ENCODE measurements at regions not wholly inside any gene's neighbourhood (a gene's known extent, or its start where the extent isn't known, plus 50 kb on each side); places are given as distances from the start of the nearest gene placed in this dataset.
"Not testable (repeated sequence)": the region's sequence is repeated elsewhere in the genome, so short reads cannot be mapped to it uniquely, and the experiment has no call there.

- CTCF ChIA-PET = no interaction called here
- ATAC-seq (ENCODE audit: low read depth) = no peak
- no peak for TF ChIP-seq EZH2 (IDR thresholded peaks at IDR 0.05; ENCODE audit: borderline replicate concordance, insufficient read depth, low read depth, low read length, poor library complexity, severe bottlenecking)
- TF ChIP-seq CTCF (IDR thresholded peaks at IDR 0.05) = no peak
- no peaks in the 10 kb centered on the region for H3K79me2 ChIP-seq (ENCODE audit: control insufficient read depth, insufficient read depth, low read length)
- no peak overlapping the region for H3K4me3 Mint-ChIP-seq
- no peak overlapping the region for H3K27ac Mint-ChIP-seq
- H3K4me3 ChIP-seq (ENCODE audit: control extremely low read depth in 1 of 5, extremely low read depth in 1 of 5, insufficient read depth in 1 of 5, low read depth in 2 of 5, low read length in 4 of 5) = no peak overlapping the region
- no peak overlapping the region for H3K27ac ChIP-seq (ENCODE audit: low read length in 2 of 2)
- no peaks in the 10 kb centered on the region for H3K27me3 ChIP-seq (replicated peaks in 1 of 4; ENCODE audit: control extremely low read depth in 1 of 4, control insufficient read depth in 3 of 4, insufficient read depth in 4 of 4, low read length in 3 of 4)
- H3K36me3 ChIP-seq (replicated peaks in 1 of 2; ENCODE audit: control extremely low read depth in 1 of 2, control insufficient read depth in 1 of 2, extremely low read depth in 1 of 2, insufficient read depth in 2 of 2, low read length in 1 of 2) = no peaks in the 10 kb centered on the region
- POLR2A ChIA-PET = no interaction called here
- H2AFZ ChIP-seq (ENCODE audit: insufficient read depth, low read depth, low read length, poor library complexity, severe bottlenecking) = no peak overlapping the region
- intact Hi-C loops (cut with micrococcal nuclease) = no loop called here
- no peaks in the 10 kb centered on the region for H3K9me3 Mint-ChIP-seq (ENCODE audit: insufficient read depth)
- no peaks in the 10 kb centered on the region for H3K4me1 Mint-ChIP-seq
- no peaks in the 10 kb centered on the region for H3K4me1 ChIP-seq (ENCODE audit: control insufficient read depth in 2 of 2, insufficient read depth in 2 of 2, low read length in 2 of 2)
- no peak overlapping the region for H3K9ac ChIP-seq (ENCODE audit: low read length)
- no peak for DNase-seq
- H3K9me3 ChIP-seq (ENCODE audit: control extremely low read depth in 1 of 3, control insufficient read depth in 2 of 3, insufficient read depth in 1 of 3, low read length in 2 of 3) = peaks cover 0 to 1% (median 0%) of the 10 kb centered on the region in 3 donors
- no peaks in the 10 kb centered on the region for H3K27me3 Mint-ChIP-seq
- H4K20me1 ChIP-seq (ENCODE audit: control insufficient read depth, insufficient read depth, low read length, poor library complexity, severe bottlenecking) = no peaks in the 10 kb centered on the region
- no peak overlapping the region for H3K4me2 ChIP-seq (replicated peaks; ENCODE audit: low read depth, low read length, poor library complexity, severe bottlenecking)
These were observed 214.8 kb upstream of the GRIK2 start for GRCh38 chr6:101178748-101179147.

GRCh38 chr6:101181006-101181405 lies 212.5 kb upstream of the GRIK2 start:
- TF ChIP-seq EZH2 (IDR thresholded peaks at IDR 0.05; ENCODE audit: borderline replicate concordance, insufficient read depth, low read depth, low read length, poor library complexity, severe bottlenecking) (no peak), CTCF (IDR thresholded peaks at IDR 0.05) (no peak)
- no peak overlapping the region for H3K9ac ChIP-seq (ENCODE audit: low read length)
- Mint-ChIP-seq H3K4me1 (no peaks in the 10 kb centered on the region), H3K4me3 (no peak overlapping the region), H3K27ac (no peak overlapping the region), H3K27me3 (no peaks in the 10 kb centered on the region), H3K9me3 (ENCODE audit: insufficient read depth) (peaks cover 3% of the 10 kb centered on the region)
- no peaks in the 10 kb centered on the region for H3K79me2 ChIP-seq (ENCODE audit: control insufficient read depth, insufficient read depth, low read length)
- H3K4me1 ChIP-seq (ENCODE audit: control insufficient read depth in 2 of 2, insufficient read depth in 2 of 2, low read length in 2 of 2) = no peaks in the 10 kb centered on the region
- no peak overlapping the region for H2AFZ ChIP-seq (ENCODE audit: insufficient read depth, low read depth, low read length, poor library complexity, severe bottlenecking)
- ChIA-PET CTCF (interaction anchor here (1.1 kb wide), 1 partner anchor 9 kb away, joined by 3 read pairs; no protein-coding TSS in a partner anchor), POLR2A (no interaction called here)
- DNase-seq (no peak), ATAC-seq (ENCODE audit: low read depth) (no peak)
- no peaks in the 10 kb centered on the region for H3K36me3 ChIP-seq (replicated peaks in 1 of 2; ENCODE audit: control extremely low read depth in 1 of 2, control insufficient read depth in 1 of 2, extremely low read depth in 1 of 2, insufficient read depth in 2 of 2, low read length in 1 of 2)
- intact Hi-C loops (cut with micrococcal nuclease) = no loop called here
- no peaks in the 10 kb centered on the region for H3K27me3 ChIP-seq (replicated peaks in 1 of 4; ENCODE audit: control extremely low read depth in 1 of 4, control insufficient read depth in 3 of 4, insufficient read depth in 4 of 4, low read length in 3 of 4)
- WGBS (ENCODE audit: insufficient coverage) = 79% methylated on average over 4 of the region's 6 CpGs
- H3K27ac ChIP-seq (ENCODE audit: low read length in 2 of 2) = no peak overlapping the region
- H3K4me2 ChIP-seq (replicated peaks; ENCODE audit: low read depth, low read length, poor library complexity, severe bottlenecking) = no peak overlapping the region
- no peak overlapping the region for H3K4me3 ChIP-seq (ENCODE audit: control extremely low read depth in 1 of 5, extremely low read depth in 1 of 5, insufficient read depth in 1 of 5, low read depth in 2 of 5, low read length in 4 of 5)
- no peaks in the 10 kb centered on the region for H4K20me1 ChIP-seq (ENCODE audit: control insufficient read depth, insufficient read depth, low read length, poor library complexity, severe bottlenecking)
- H3K9me3 ChIP-seq (ENCODE audit: control extremely low read depth in 1 of 3, control insufficient read depth in 2 of 3, insufficient read depth in 1 of 3, low read length in 2 of 3) = peaks cover 0 to 1% (median 0%) of the 10 kb centered on the region in 3 donors

GRCh38 chr6:101188285-101188798 lies 205.2 kb upstream of the GRIK2 start:
- H3K27ac ChIP-seq (ENCODE audit: low read length in 2 of 2); H3K4me2 ChIP-seq (replicated peaks; ENCODE audit: low read depth, low read length, poor library complexity, severe bottlenecking); H3K79me2 ChIP-seq (ENCODE audit: control insufficient read depth, insufficient read depth, low read length); DNase-seq; H3K27ac Mint-ChIP-seq; H3K9ac ChIP-seq (ENCODE audit: low read length); H2AFZ ChIP-seq (ENCODE audit: insufficient read depth, low read depth, low read length, poor library complexity, severe bottlenecking); H3K9me3 Mint-ChIP-seq (ENCODE audit: insufficient read depth); H3K4me1 ChIP-seq (ENCODE audit: control insufficient read depth in 2 of 2, insufficient read depth in 2 of 2, low read length in 2 of 2); H3K4me3 ChIP-seq (ENCODE audit: control extremely low read depth in 1 of 5, extremely low read depth in 1 of 5, insufficient read depth in 1 of 5, low read depth in 2 of 5, low read length in 4 of 5); H3K36me3 ChIP-seq (replicated peaks in 1 of 2; ENCODE audit: control extremely low read depth in 1 of 2, control insufficient read depth in 1 of 2, extremely low read depth in 1 of 2, insufficient read depth in 2 of 2, low read length in 1 of 2); POLR2A ChIA-PET; CTCF ChIA-PET; H3K9me3 ChIP-seq (ENCODE audit: control extremely low read depth in 1 of 3, control insufficient read depth in 2 of 3, insufficient read depth in 1 of 3, low read length in 2 of 3); intact Hi-C loops (cut with micrococcal nuclease); H4K20me1 ChIP-seq (ENCODE audit: control insufficient read depth, insufficient read depth, low read length, poor library complexity, severe bottlenecking); H3K4me3 Mint-ChIP-seq; H3K4me1 Mint-ChIP-seq; H3K27me3 ChIP-seq (replicated peaks in 1 of 4; ENCODE audit: control extremely low read depth in 1 of 4, control insufficient read depth in 3 of 4, insufficient read depth in 4 of 4, low read length in 3 of 4); H3K27me3 Mint-ChIP-seq; ATAC-seq (ENCODE audit: low read depth): not testable (repeated sequence)
- 85% methylated on average over 11 of the region's 12 CpGs for whole genome bisulfite sequencing (ENCODE audit: insufficient coverage)

Data from B cell (primary cell).